ENCODE measurements at regions not wholly inside any gene's neighbourhood (a gene's known extent, or its start where the extent isn't known, plus 50 kb on each side); places are given as distances from the start of the nearest gene placed in this dataset.

DNA sequence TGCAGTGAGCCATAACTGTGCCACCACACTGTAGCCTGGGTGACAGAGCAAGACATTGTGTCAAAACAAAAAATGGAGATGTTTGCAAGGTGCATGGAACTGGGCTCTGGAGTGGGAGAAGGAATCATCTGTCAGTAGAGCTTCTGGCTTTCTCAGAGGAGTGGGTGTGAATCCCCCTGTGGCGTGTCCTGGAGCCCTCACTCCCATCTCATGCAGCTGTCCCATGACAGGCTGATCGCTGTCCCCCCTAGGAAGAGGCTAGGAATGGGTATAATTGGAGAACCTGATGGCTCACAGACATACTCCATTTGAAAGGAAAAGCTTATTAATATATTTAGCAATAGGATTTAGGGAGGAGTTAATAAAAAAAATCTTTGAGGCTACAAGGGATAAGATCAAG is 125.8 kb upstream of the EPB41L3 start:
- TF ChIP-seq, protein P1, sequence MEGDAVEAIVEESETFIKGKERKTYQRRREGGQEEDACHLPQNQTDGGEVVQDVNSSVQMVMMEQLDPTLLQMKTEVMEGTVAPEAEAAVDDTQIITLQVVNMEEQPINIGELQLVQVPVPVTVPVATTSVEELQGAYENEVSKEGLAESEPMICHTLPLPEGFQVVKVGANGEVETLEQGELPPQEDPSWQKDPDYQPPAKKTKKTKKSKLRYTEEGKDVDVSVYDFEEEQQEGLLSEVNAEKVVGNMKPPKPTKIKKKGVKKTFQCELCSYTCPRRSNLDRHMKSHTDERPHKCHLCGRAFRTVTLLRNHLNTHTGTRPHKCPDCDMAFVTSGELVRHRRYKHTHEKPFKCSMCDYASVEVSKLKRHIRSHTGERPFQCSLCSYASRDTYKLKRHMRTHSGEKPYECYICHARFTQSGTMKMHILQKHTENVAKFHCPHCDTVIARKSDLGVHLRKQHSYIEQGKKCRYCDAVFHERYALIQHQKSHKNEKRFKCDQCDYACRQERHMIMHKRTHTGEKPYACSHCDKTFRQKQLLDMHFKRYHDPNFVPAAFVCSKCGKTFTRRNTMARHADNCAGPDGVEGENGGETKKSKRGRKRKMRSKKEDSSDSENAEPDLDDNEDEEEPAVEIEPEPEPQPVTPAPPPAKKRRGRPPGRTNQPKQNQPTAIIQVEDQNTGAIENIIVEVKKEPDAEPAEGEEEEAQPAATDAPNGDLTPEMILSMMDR (conservative IDR thresholded peaks at IDR 0.05; ENCODE audit: low read depth in 2 of 2) = no peak
- TF ChIP-seq EZH2phosphoT487 (IDR thresholded peaks at IDR 0.05; ENCODE audit: unreplicated experiment) = no peak
- no peak for TF ChIP-seq POLR2AphosphoS5 (IDR thresholded peaks at IDR 0.05; ENCODE audit: low read depth)
- TF ChIP-seq EZH2 (IDR thresholded peaks at IDR 0.05; ENCODE audit: low read depth, unreplicated experiment) = no peak
- no peak for TF ChIP-seq REST (IDR thresholded peaks at IDR 0.05; ENCODE audit: unreplicated experiment)
- no peak for TF ChIP-seq ZNF331 (CRISPR knock-in tag; IDR thresholded peaks at IDR 0.05; ENCODE audit: low read depth)
- no peak for TF ChIP-seq STAT1 (IDR thresholded peaks at IDR 0.05; ENCODE audit: unreplicated experiment)
- TF ChIP-seq CREB1 (CRISPR knock-in tag; IDR thresholded peaks at IDR 0.05; ENCODE audit: low read depth) = no peak
- no peak for TF ChIP-seq JUNB (IDR thresholded peaks at IDR 0.05; ENCODE audit: unreplicated experiment)
- no peak for TF ChIP-seq NANOG (IDR thresholded peaks at IDR 0.05; ENCODE audit: borderline replicate concordance)
- TF ChIP-seq, protein P2, sequence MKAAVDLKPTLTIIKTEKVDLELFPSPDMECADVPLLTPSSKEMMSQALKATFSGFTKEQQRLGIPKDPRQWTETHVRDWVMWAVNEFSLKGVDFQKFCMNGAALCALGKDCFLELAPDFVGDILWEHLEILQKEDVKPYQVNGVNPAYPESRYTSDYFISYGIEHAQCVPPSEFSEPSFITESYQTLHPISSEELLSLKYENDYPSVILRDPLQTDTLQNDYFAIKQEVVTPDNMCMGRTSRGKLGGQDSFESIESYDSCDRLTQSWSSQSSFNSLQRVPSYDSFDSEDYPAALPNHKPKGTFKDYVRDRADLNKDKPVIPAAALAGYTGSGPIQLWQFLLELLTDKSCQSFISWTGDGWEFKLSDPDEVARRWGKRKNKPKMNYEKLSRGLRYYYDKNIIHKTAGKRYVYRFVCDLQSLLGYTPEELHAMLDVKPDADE (IDR thresholded peaks at IDR 0.05) = no peak
- TF ChIP-seq, protein P3, sequence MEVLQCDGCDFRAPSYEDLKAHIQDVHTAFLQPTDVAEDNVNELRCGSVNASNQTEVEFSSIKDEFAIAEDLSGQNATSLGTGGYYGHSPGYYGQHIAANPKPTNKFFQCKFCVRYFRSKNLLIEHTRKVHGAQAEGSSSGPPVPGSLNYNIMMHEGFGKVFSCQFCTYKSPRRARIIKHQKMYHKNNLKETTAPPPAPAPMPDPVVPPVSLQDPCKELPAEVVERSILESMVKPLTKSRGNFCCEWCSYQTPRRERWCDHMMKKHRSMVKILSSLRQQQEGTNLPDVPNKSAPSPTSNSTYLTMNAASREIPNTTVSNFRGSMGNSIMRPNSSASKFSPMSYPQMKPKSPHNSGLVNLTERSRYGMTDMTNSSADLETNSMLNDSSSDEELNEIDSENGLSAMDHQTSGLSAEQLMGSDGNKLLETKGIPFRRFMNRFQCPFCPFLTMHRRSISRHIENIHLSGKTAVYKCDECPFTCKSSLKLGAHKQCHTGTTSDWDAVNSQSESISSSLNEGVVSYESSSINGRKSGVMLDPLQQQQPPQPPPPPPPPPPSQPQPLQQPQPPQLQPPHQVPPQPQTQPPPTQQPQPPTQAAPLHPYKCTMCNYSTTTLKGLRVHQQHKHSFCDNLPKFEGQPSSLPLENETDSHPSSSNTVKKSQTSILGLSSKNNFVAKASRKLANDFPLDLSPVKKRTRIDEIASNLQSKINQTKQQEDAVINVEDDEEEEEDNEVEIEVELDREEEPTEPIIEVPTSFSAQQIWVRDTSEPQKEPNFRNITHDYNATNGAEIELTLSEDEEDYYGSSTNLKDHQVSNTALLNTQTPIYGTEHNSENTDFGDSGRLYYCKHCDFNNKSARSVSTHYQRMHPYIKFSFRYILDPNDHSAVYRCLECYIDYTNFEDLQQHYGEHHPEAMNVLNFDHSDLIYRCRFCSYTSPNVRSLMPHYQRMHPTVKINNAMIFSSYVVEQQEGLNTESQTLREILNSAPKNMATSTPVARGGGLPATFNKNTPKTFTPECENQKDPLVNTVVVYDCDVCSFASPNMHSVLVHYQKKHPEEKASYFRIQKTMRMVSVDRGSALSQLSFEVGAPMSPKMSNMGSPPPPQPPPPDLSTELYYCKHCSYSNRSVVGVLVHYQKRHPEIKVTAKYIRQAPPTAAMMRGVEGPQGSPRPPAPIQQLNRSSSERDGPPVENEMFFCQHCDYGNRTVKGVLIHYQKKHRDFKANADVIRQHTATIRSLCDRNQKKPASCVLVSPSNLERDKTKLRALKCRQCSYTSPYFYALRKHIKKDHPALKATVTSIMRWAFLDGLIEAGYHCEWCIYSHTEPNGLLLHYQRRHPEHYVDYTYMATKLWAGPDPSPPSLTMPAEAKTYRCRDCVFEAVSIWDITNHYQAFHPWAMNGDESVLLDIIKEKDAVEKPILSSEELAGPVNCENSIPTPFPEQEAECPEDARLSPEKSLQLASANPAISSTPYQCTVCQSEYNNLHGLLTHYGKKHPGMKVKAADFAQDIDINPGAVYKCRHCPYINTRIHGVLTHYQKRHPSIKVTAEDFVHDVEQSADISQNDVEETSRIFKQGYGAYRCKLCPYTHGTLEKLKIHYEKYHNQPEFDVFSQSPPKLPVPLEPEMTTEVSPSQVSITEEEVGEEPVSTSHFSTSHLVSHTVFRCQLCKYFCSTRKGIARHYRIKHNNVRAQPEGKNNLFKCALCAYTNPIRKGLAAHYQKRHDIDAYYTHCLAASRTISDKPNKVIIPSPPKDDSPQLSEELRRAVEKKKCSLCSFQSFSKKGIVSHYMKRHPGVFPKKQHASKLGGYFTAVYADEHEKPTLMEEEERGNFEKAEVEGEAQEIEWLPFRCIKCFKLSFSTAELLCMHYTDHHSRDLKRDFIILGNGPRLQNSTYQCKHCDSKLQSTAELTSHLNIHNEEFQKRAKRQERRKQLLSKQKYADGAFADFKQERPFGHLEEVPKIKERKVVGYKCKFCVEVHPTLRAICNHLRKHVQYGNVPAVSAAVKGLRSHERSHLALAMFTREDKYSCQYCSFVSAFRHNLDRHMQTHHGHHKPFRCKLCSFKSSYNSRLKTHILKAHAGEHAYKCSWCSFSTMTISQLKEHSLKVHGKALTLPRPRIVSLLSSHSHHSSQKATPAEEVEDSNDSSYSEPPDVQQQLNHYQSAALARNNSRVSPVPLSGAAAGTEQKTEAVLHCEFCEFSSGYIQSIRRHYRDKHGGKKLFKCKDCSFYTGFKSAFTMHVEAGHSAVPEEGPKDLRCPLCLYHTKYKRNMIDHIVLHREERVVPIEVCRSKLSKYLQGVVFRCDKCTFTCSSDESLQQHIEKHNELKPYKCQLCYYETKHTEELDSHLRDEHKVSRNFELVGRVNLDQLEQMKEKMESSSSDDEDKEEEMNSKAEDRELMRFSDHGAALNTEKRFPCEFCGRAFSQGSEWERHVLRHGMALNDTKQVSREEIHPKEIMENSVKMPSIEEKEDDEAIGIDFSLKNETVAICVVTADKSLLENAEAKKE (CRISPR knock-in tag; IDR thresholded peaks at IDR 0.05) = no peak
